ENCODE measurements at regions not wholly inside any gene's neighbourhood (a gene's known extent, or its start where the extent isn't known, plus 50 kb on each side); places are given as distances from the start of the nearest gene placed in this dataset.

GRCh38 chr4:12120968-12121367 lies 692.3 kb upstream of the HS3ST1 start:
- TF ChIP-seq CTCF (conservative IDR thresholded peaks at IDR 0.05; ENCODE audit: low read depth, low read length) (no peak), ELK1 (IDR thresholded peaks at IDR 0.05; ENCODE audit: borderline replicate concordance, low read depth, low read length) (no peak), BHLHE40 (IDR thresholded peaks at IDR 0.05; ENCODE audit: low read depth, low read length) (no peak)
